ENCODE measurements at regions not wholly inside any gene's neighbourhood (a gene's known extent, or its start where the extent isn't known, plus 50 kb on each side); places are given as distances from the start of the nearest gene placed in this dataset.

- Histone ChIP-seq H2BK5ac (ENCODE audit: low read depth, low read length, poor library complexity, severe bottlenecking) (no peak overlapping the region), H2AK5ac (ENCODE audit: low read length, severe bottlenecking) (no peak overlapping the region), H3K4me2 (ENCODE audit: low read length, poor library complexity, severe bottlenecking) (no peak overlapping the region), H2BK12ac (ENCODE audit: low read length in 2 of 2) (no peak overlapping the region), H3K9me3 (ENCODE audit: control insufficient read depth, low read length) (peaks cover 7% of the 10 kb centered on the region), H3K4me1 (ENCODE audit: control insufficient read depth, insufficient read depth, low read depth, low read length) (no peaks in the 10 kb centered on the region), H4K8ac (ENCODE audit: low read length) (no peak overlapping the region), H3K23ac (ENCODE audit: low read length in 2 of 2) (no peak overlapping the region), H3K27ac (ENCODE audit: low read length, poor library complexity, severe bottlenecking) (no peak overlapping the region), H3K9ac (ENCODE audit: low read length) (no peak overlapping the region), H2AFZ (ENCODE audit: low read depth, low read length) (no peak overlapping the region), H2BK15ac (ENCODE audit: low read depth, poor library complexity, severe bottlenecking) (no peak overlapping the region), H3K36me3 (ENCODE audit: control insufficient read depth in 1 of 2, insufficient read depth in 2 of 2, low read depth in 1 of 2, low read length in 2 of 2) (no peaks in the 10 kb centered on the region), H3K18ac (ENCODE audit: low read depth in 1 of 2, low read length in 2 of 2) (no peak overlapping the region), H3K27me3 (ENCODE audit: control insufficient read depth in 1 of 2, insufficient read depth in 1 of 2, low read length in 2 of 2) (peaks cover 0 to 88% of the 10 kb centered on the region in 2 experiments), H2BK120ac (ENCODE audit: low read depth, low read length) (no peak overlapping the region), H3K79me1 (replicated peaks; ENCODE audit: low read length, poor library complexity, severe bottlenecking) (no peaks in the 10 kb centered on the region), H3K4ac (ENCODE audit: low read depth in 1 of 2, low read length in 2 of 2) (no peak overlapping the region), H4K91ac (ENCODE audit: low read length) (no peak overlapping the region), H3K4me3 (ENCODE audit: insufficient read depth in 1 of 2, low read depth in 1 of 2, low read length in 2 of 2) (no peak overlapping the region), H3K14ac (ENCODE audit: low read length in 2 of 2) (no peak overlapping the region)
- no peak for DNase-seq
- 86% methylated on average over 5 of the region's 5 CpGs for WGBS
These were observed 600.9 kb downstream of the MID1IP1 start for GRCh38 chrX:39402158-39402557.

GRCh38 chrX:39406799-39407198, 605.5 kb downstream of the MID1IP1 start:
- Histone ChIP-seq H3K4me1 (ENCODE audit: control insufficient read depth, insufficient read depth, low read depth, low read length) (no peaks in the 10 kb centered on the region), H4K91ac (ENCODE audit: low read length) (no peak overlapping the region), H4K8ac (ENCODE audit: low read length) (no peak overlapping the region), H2BK15ac (ENCODE audit: low read depth, poor library complexity, severe bottlenecking) (no peak overlapping the region), H3K4ac (ENCODE audit: low read depth in 1 of 2, low read length in 2 of 2) (no peak overlapping the region), H3K27ac (ENCODE audit: low read length, poor library complexity, severe bottlenecking) (no peak overlapping the region), H3K18ac (ENCODE audit: low read depth in 1 of 2, low read length in 2 of 2) (no peak overlapping the region), H2BK120ac (ENCODE audit: low read depth, low read length) (no peak overlapping the region), H2AFZ (ENCODE audit: low read depth, low read length) (no peak overlapping the region), H3K4me2 (ENCODE audit: low read length, poor library complexity, severe bottlenecking) (no peak overlapping the region), H3K36me3 (ENCODE audit: control insufficient read depth in 1 of 2, insufficient read depth in 2 of 2, low read depth in 1 of 2, low read length in 2 of 2) (no peaks in the 10 kb centered on the region), H2BK12ac (ENCODE audit: low read length in 2 of 2) (no peak overlapping the region), H3K4me3 (ENCODE audit: insufficient read depth in 1 of 2, low read depth in 1 of 2, low read length in 2 of 2) (no peak overlapping the region), H3K9me3 (ENCODE audit: control insufficient read depth, low read length) (peaks cover 4% of the 10 kb centered on the region), H3K9ac (ENCODE audit: low read length) (no peak overlapping the region), H3K27me3 (ENCODE audit: control insufficient read depth in 1 of 2, insufficient read depth in 1 of 2, low read length in 2 of 2) (peaks cover 0 to 88% of the 10 kb centered on the region in 2 experiments), H2BK5ac (ENCODE audit: low read depth, low read length, poor library complexity, severe bottlenecking) (no peak overlapping the region), H3K14ac (ENCODE audit: low read length in 2 of 2) (no peak overlapping the region), H3K79me1 (replicated peaks; ENCODE audit: low read length, poor library complexity, severe bottlenecking) (no peaks in the 10 kb centered on the region), H3K23ac (ENCODE audit: low read length in 2 of 2) (no peak overlapping the region), H2AK5ac (ENCODE audit: low read length, severe bottlenecking) (no peak overlapping the region)
- DNase-seq: no peak
- WGBS: 95% methylated on average over 1 of the region's 2 CpGs

GRCh38 chrX:39409246-39409917, 608.1 kb downstream of the MID1IP1 start:
- Histone ChIP-seq H3K14ac (ENCODE audit: low read length in 2 of 2) (no peak overlapping the region), H2BK120ac (ENCODE audit: low read depth, low read length) (no peak overlapping the region), H3K4me1 (ENCODE audit: control insufficient read depth, insufficient read depth, low read depth, low read length) (no peaks in the 10 kb centered on the region), H3K23ac (ENCODE audit: low read length in 2 of 2) (no peak overlapping the region), H2BK5ac (ENCODE audit: low read depth, low read length, poor library complexity, severe bottlenecking) (no peak overlapping the region), H3K36me3 (ENCODE audit: control insufficient read depth in 1 of 2, insufficient read depth in 2 of 2, low read depth in 1 of 2, low read length in 2 of 2) (no peaks in the 10 kb centered on the region), H2AK5ac (ENCODE audit: low read length, severe bottlenecking) (no peak overlapping the region), H3K9ac (ENCODE audit: low read length) (no peak overlapping the region), H4K8ac (ENCODE audit: low read length) (no peak overlapping the region), H2BK12ac (ENCODE audit: low read length in 2 of 2) (no peak overlapping the region), H2BK15ac (ENCODE audit: low read depth, poor library complexity, severe bottlenecking) (no peak overlapping the region), H3K4ac (ENCODE audit: low read depth in 1 of 2, low read length in 2 of 2) (no peak overlapping the region), H3K4me2 (ENCODE audit: low read length, poor library complexity, severe bottlenecking) (no peak overlapping the region), H3K9me3 (ENCODE audit: control insufficient read depth, low read length) (peaks cover 3% of the 10 kb centered on the region), H3K27ac (ENCODE audit: low read length, poor library complexity, severe bottlenecking) (no peak overlapping the region), H4K91ac (ENCODE audit: low read length) (no peak overlapping the region), H3K18ac (ENCODE audit: low read depth in 1 of 2, low read length in 2 of 2) (no peak overlapping the region), H3K4me3 (ENCODE audit: insufficient read depth in 1 of 2, low read depth in 1 of 2, low read length in 2 of 2) (no peak overlapping the region), H3K79me1 (replicated peaks; ENCODE audit: low read length, poor library complexity, severe bottlenecking) (no peaks in the 10 kb centered on the region), H2AFZ (ENCODE audit: low read depth, low read length) (no peak overlapping the region), H3K27me3 (ENCODE audit: control insufficient read depth in 1 of 2, insufficient read depth in 1 of 2, low read length in 2 of 2) (peaks cover 0 to 84% of the 10 kb centered on the region in 2 experiments)
- no peak for DNase-seq
- 84% methylated on average over 5 of the region's 6 CpGs for WGBS

- no peak overlapping the region for H3K27ac ChIP-seq (ENCODE audit: low read length, poor library complexity, severe bottlenecking)
- H4K91ac ChIP-seq (ENCODE audit: low read length): no peak overlapping the region
- no peak overlapping the region for H2BK15ac ChIP-seq (ENCODE audit: low read depth, poor library complexity, severe bottlenecking)
- no peak overlapping the region for H2BK5ac ChIP-seq (ENCODE audit: low read depth, low read length, poor library complexity, severe bottlenecking)
- H3K36me3 ChIP-seq (ENCODE audit: control insufficient read depth in 1 of 2, insufficient read depth in 2 of 2, low read depth in 1 of 2, low read length in 2 of 2): no peaks in the 10 kb centered on the region
- H2AK5ac ChIP-seq (ENCODE audit: low read length, severe bottlenecking): no peak overlapping the region
- no peaks in the 10 kb centered on the region for H3K4me1 ChIP-seq (ENCODE audit: control insufficient read depth, insufficient read depth, low read depth, low read length)
- no peak overlapping the region for H2BK120ac ChIP-seq (ENCODE audit: low read depth, low read length)
- no peak overlapping the region for H3K23ac ChIP-seq (ENCODE audit: low read length in 2 of 2)
- no peak overlapping the region for H3K4ac ChIP-seq (ENCODE audit: low read depth in 1 of 2, low read length in 2 of 2)
- H3K4me3 ChIP-seq (ENCODE audit: insufficient read depth in 1 of 2, low read depth in 1 of 2, low read length in 2 of 2): no peak overlapping the region
- no peak overlapping the region for H2AFZ ChIP-seq (ENCODE audit: low read depth, low read length)
- H3K9ac ChIP-seq (ENCODE audit: low read length): no peak overlapping the region
- H3K18ac ChIP-seq (ENCODE audit: low read depth in 1 of 2, low read length in 2 of 2): no peak overlapping the region
- no peak overlapping the region for H3K14ac ChIP-seq (ENCODE audit: low read length in 2 of 2)
- DNase-seq: no peak
- 0% methylated on average over 1 of the region's 5 CpGs for WGBS
- no peak overlapping the region for H3K4me2 ChIP-seq (ENCODE audit: low read length, poor library complexity, severe bottlenecking)
- no peak overlapping the region for H4K8ac ChIP-seq (ENCODE audit: low read length)
- H3K79me1 ChIP-seq (replicated peaks; ENCODE audit: low read length, poor library complexity, severe bottlenecking): no peaks in the 10 kb centered on the region
- peaks cover 9% of the 10 kb centered on the region for H3K9me3 ChIP-seq (ENCODE audit: control insufficient read depth, low read length)
- H2BK12ac ChIP-seq (ENCODE audit: low read length in 2 of 2): no peak overlapping the region
- peaks cover 0 to 83% of the 10 kb centered on the region in 2 experiments for H3K27me3 ChIP-seq (ENCODE audit: control insufficient read depth in 1 of 2, insufficient read depth in 1 of 2, low read length in 2 of 2)
These were observed 613.1 kb downstream of the MID1IP1 start for GRCh38 chrX:39414290-39414854.
